DMS79 (cell line): ENCODE measurements at regions not wholly inside any gene's neighbourhood (a gene's known extent, or its start where the extent isn't known, plus 50 kb on each side); places are given as distances from the start of the nearest gene placed in this dataset.
A peak's percentile ranks its signal among the peaks of the same experiment; 100 is the strongest.
"Not testable (repeated sequence)": the region's sequence is repeated elsewhere in the genome, so short reads cannot be mapped to it uniquely, and the experiment has no call there.

Source experiments
- DNase-seq: peaks from one replicate; lab custom pipeline; 2025; lab: John Stamatoyannopoulos, UW

- no peak for DNase-seq
These were observed 418.8 kb upstream of the SMIM21 start for GRCh38 chr18:75846321-75846720.

- DNase-seq = no peak
These were observed 417.9 kb upstream of the SMIM21 start for GRCh38 chr18:75845413-75845812.

- no peak for DNase-seq
These were observed 416.6 kb upstream of the SMIM21 start for GRCh38 chr18:75844146-75844545.

- no peak for DNase-seq
These were observed 412.6 kb upstream of the SMIM21 start for GRCh38 chr18:75840131-75840530.

GRCh38 chr18:75839686-75840085 lies 412.2 kb upstream of the SMIM21 start:
- not testable (repeated sequence) for DNase-seq

GRCh38 chr18:75839041-75839440 lies 411.5 kb upstream of the SMIM21 start:
- DNase-seq = no peak

GRCh38 chr18:75837316-75837715 lies 409.8 kb upstream of the SMIM21 start:
- DNase-seq = no peak

- DNase-seq = no peak
These were observed 409.0 kb upstream of the SMIM21 start for GRCh38 chr18:75836516-75836915.

- no peak for DNase-seq
These were observed 404.5 kb upstream of the SMIM21 start for GRCh38 chr18:75831960-75832359.

- no peak for DNase-seq
These were observed 403.3 kb upstream of the SMIM21 start for GRCh38 chr18:75830828-75831227.

GRCh38 chr18:75829091-75829490 lies 401.6 kb upstream of the SMIM21 start:
- no peak for DNase-seq

GRCh38 chr18:75828379-75828778 lies 400.9 kb upstream of the SMIM21 start:
- no peak for DNase-seq

GRCh38 chr18:75827751-75828287 lies 400.3 kb upstream of the SMIM21 start:
- DNase-seq = no peak

- DNase-seq = no peak
These were observed 397.2 kb upstream of the SMIM21 start for GRCh38 chr18:75824661-75825060.

- no peak for DNase-seq
These were observed 396.0 kb upstream of the SMIM21 start for GRCh38 chr18:75823471-75823870.

GRCh38 chr18:75818383-75818782 lies 390.9 kb upstream of the SMIM21 start:
- no peak for DNase-seq

GRCh38 chr18:75815767-75816166 lies 388.3 kb upstream of the SMIM21 start:
- no peak for DNase-seq

- no peak for DNase-seq
These were observed 385.3 kb upstream of the SMIM21 start for GRCh38 chr18:75812761-75813160.

- DNase-seq = peak; percentile 31
These were observed 383.6 kb upstream of the SMIM21 start for GRCh38 chr18:75810961-75811551.

GRCh38 chr18:75810516-75810915 lies 383.0 kb upstream of the SMIM21 start:
- no peak for DNase-seq

GRCh38 chr18:75809926-75810255 lies 382.4 kb upstream of the SMIM21 start:
- no peak for DNase-seq

- DNase-seq = no peak
These were observed 381.8 kb upstream of the SMIM21 start for GRCh38 chr18:75809151-75809925.

- no peak for DNase-seq
These were observed 377.8 kb upstream of the SMIM21 start for GRCh38 chr18:75805265-75805664.

- no peak for DNase-seq
These were observed 375.2 kb upstream of the SMIM21 start for GRCh38 chr18:75802681-75803080.
